ENCODE measurements at regions not wholly inside any gene's neighbourhood (a gene's known extent, or its start where the extent isn't known, plus 50 kb on each side); places are given as distances from the start of the nearest gene placed in this dataset.

DNA sequence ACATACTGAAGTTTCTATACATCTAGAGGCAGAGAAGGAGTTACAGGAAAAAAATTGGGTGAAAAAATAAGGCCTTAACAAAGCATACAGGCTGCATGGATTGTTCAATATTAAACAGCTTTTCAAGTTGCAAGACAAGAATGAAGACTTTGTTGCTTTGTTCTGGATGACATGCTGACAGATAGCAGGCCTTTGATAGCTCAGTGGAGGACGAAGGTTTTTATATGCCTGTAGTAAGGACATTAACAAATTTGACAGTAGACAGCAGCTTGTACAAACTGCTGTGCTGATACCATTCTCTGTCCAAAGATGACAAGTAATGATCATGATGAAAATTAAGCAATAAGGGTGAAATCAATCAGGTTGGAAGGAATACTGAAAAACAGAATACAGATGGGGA, 309.9 kb downstream of the NKX6-1 start:
- Mint-ChIP-seq H3K36me3 (ENCODE audit: low read depth) (no peaks in the 10 kb centered on the region), H3K4me3 (no peak overlapping the region), H3K27me3 (no peaks in the 10 kb centered on the region), H3K27ac (no peak overlapping the region), H3K4me1 (ENCODE audit: low read depth) (no peaks in the 10 kb centered on the region), H3K9me3 (no peaks in the 10 kb centered on the region)
- no peak for DNase-seq
- H3K27me3 ChIP-seq (ENCODE audit: control insufficient read depth in 1 of 2, insufficient read depth in 2 of 2, low read length in 2 of 2), result no peaks in the 10 kb centered on the region
- H3K9me3 ChIP-seq (ENCODE audit: control insufficient read depth in 1 of 2, insufficient read depth in 1 of 2, low read length in 2 of 2), result no peaks in the 10 kb centered on the region
- intact Hi-C loops (cut with DNase I, micrococcal nuclease), result no loop called here
- H3K4me1 ChIP-seq (ENCODE audit: insufficient read depth, low read length), result no peaks in the 10 kb centered on the region
- POLR2A ChIA-PET, result no interaction called here
- no peak for ATAC-seq (ENCODE audit: poor library complexity)
- no peak overlapping the region for H3K27ac ChIP-seq (ENCODE audit: low read depth in 1 of 2, low read length in 2 of 2)
- no peaks in the 10 kb centered on the region for H3K36me3 ChIP-seq (ENCODE audit: insufficient read depth, low read length)
- no peak for TF ChIP-seq CTCF (IDR thresholded peaks at IDR 0.05)
- no peak overlapping the region for H3K4me3 ChIP-seq (ENCODE audit: low read length)
- CTCF ChIA-PET, result interaction anchor here (0.9 kb wide), 1 partner anchor 8 kb away, joined by 3 read pairs; no protein-coding TSS in a partner anchor

DNA sequence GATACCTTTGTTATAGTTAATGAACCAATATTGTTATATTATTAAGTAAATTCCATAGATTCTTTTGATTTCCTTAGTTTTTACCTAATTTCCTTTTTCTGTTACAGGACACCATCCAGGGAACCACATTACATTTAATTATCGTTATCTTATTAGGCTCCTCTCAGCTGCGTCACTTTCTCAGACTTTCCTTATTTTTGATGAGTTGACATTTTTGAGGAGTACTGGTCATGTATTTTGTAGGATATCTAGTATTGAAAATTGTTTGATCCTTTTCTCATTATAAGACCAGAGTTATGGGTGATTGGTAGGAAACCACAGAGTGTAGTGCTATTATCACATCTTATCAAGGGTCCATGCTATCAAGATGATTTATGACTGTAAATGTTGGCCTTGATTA, 319.7 kb downstream of the NKX6-1 start:
- H3K4me3 ChIP-seq (ENCODE audit: low read length), result no peak overlapping the region
- DNase-seq (no peak), ATAC-seq (ENCODE audit: poor library complexity) (no peak)
- Mint-ChIP-seq H3K4me3 (no peak overlapping the region), H3K27ac (no peak overlapping the region), H3K9me3 (no peaks in the 10 kb centered on the region), H3K36me3 (ENCODE audit: low read depth) (no peaks in the 10 kb centered on the region), H3K4me1 (ENCODE audit: low read depth) (no peaks in the 10 kb centered on the region), H3K27me3 (no peaks in the 10 kb centered on the region)
- H3K27me3 ChIP-seq (ENCODE audit: control insufficient read depth in 1 of 2, insufficient read depth in 2 of 2, low read length in 2 of 2), result no peaks in the 10 kb centered on the region
- CTCF ChIA-PET, result no interaction called here
- H3K36me3 ChIP-seq (ENCODE audit: insufficient read depth, low read length), result no peaks in the 10 kb centered on the region
- no peaks in the 10 kb centered on the region for H3K4me1 ChIP-seq (ENCODE audit: insufficient read depth, low read length)
- POLR2A ChIA-PET, result no interaction called here
- H3K27ac ChIP-seq (ENCODE audit: low read depth in 1 of 2, low read length in 2 of 2), result no peak overlapping the region
- intact Hi-C loops (cut with DNase I, micrococcal nuclease), result no loop called here
- H3K9me3 ChIP-seq (ENCODE audit: control insufficient read depth in 1 of 2, insufficient read depth in 1 of 2, low read length in 2 of 2), result no peaks in the 10 kb centered on the region
- TF ChIP-seq CTCF (IDR thresholded peaks at IDR 0.05), result no peak

DNA sequence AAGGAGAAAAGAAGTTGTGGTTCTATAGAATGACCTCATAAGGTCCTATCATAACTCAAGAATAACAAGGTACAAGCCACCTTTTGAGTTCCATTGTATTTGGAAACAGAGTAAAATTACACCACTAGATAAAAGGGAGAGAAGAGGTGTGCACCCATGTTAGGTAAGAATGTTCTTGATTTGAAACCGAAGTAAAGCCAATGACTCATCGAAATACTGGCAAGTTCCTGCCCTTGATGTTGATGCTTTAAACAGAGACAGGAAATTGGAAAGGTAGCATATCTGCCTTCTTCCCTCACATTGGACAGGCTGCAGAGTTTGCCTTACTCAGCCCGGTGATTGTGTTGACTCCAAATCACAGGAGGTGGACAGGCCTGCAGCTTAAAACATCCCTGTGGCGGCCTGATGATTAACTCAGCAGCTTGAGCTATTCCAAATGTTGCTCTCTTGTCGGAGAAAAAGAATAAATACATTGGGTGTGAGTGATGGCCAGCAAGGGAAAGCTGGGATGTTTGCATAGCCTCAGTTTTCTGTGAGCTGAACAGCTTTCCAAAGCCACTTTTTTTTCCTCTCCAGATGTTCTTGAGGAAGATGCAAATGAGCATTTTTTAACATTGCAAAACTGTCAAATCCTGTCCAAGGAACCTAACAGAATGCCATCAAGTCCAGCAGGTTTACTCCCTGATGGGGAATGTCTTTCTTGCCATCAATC, 321.1 kb downstream of the NKX6-1 start:
- POLR2A ChIA-PET, result no interaction called here
- no peak for TF ChIP-seq CTCF (IDR thresholded peaks at IDR 0.05)

More for the DNA sequence above, 321.1 kb downstream of the NKX6-1 start:
- H3K4me1 ChIP-seq (ENCODE audit: insufficient read depth, low read length), result no peaks in the 10 kb centered on the region
- H3K4me3 ChIP-seq (ENCODE audit: low read length), result no peak overlapping the region
- no peaks in the 10 kb centered on the region for H3K4me1 Mint-ChIP-seq (ENCODE audit: low read depth)
- DNase-seq, result no peak
- no peaks in the 10 kb centered on the region for H3K36me3 Mint-ChIP-seq (ENCODE audit: low read depth)
- no peaks in the 10 kb centered on the region for H3K36me3 ChIP-seq (ENCODE audit: insufficient read depth, low read length)
- H3K27me3 Mint-ChIP-seq, result no peaks in the 10 kb centered on the region
- H3K4me3 Mint-ChIP-seq, result no peak overlapping the region
- H3K27ac Mint-ChIP-seq, result no peak overlapping the region
- no peak for ATAC-seq (ENCODE audit: poor library complexity)
- intact Hi-C loops (cut with DNase I, micrococcal nuclease), result no loop called here
- H3K9me3 Mint-ChIP-seq, result no peaks in the 10 kb centered on the region
- CTCF ChIA-PET, result no interaction called here
- no peaks in the 10 kb centered on the region for H3K9me3 ChIP-seq (ENCODE audit: control insufficient read depth in 1 of 2, insufficient read depth in 1 of 2, low read length in 2 of 2)
- no peaks in the 10 kb centered on the region for H3K27me3 ChIP-seq (ENCODE audit: control insufficient read depth in 1 of 2, insufficient read depth in 2 of 2, low read length in 2 of 2)
- no peak overlapping the region for H3K27ac ChIP-seq (ENCODE audit: low read depth in 1 of 2, low read length in 2 of 2)
